Smooth muscle cell (in vitro differentiated cells): ENCODE measurements at regions not wholly inside any gene's neighbourhood (a gene's known extent, or its start where the extent isn't known, plus 50 kb on each side); places are given as distances from the start of the nearest gene placed in this dataset.

Experiments used
- DNase-seq: peaks from one replicate; lab custom pipeline; 2025; ENCODE audit not compliant: unreplicated experiment; lab: John Stamatoyannopoulos, UW
- H2AFZ ChIP-seq: fragments of 200-600 bp; sonication (generic); 2 replicates; pipeline ENCODE4 v1.6.0; 2016; ENCODE audit warnings: antibody characterized with exemption, low read depth, mild to moderate bottlenecking
- H3F3A ChIP-seq: fragments of 200-600 bp; sonication (generic); 2 replicates; pipeline ENCODE4 v1.6.0; 2017; ENCODE audit warnings: antibody characterized with exemption, low read depth
- H3K27ac ChIP-seq: fragments of 200-600 bp; sonication (generic); 2 replicates; pipeline ENCODE4 v1.5.1; 2016; ENCODE audit warnings: low read depth, mild to moderate bottlenecking
- H3K27me3 ChIP-seq: fragments of 200-600 bp; sonication (generic); 2 replicates; pipeline ENCODE4 v1.6.1; 2016; ENCODE audit warnings: low read depth, mild to moderate bottlenecking
- H3K36me3 ChIP-seq: fragments of 200-600 bp; sonication (generic); 2 replicates; pipeline ENCODE4 v1.5.1; 2016; ENCODE audit warnings: low read depth
- H3K4me1 ChIP-seq: fragments of 200-600 bp; sonication (generic); 2 replicates; pipeline ENCODE4 v1.5.1; 2016; ENCODE audit warnings: low read depth
- H3K4me2 ChIP-seq: fragments of 200-600 bp; sonication (generic); 2 replicates; pipeline ENCODE4 v1.6.0; 2016; ENCODE audit warnings: mild to moderate bottlenecking
- H3K4me3 ChIP-seq: fragments of 200-600 bp; sonication (generic); 2 replicates; pipeline ENCODE4 v1.5.1; 2016; ENCODE audit warnings: mild to moderate bottlenecking
- H3K79me2 ChIP-seq: fragments of 200-600 bp; sonication (generic); 2 replicates; pipeline ENCODE4 v1.6.0; 2016; ENCODE audit warnings: low read depth, mild to moderate bottlenecking
- H3K9ac ChIP-seq: fragments of 200-600 bp; sonication (generic); 2 replicates; pipeline ENCODE4 v1.6.0; 2016; ENCODE audit warnings: low read depth
- H3K9me3 ChIP-seq: fragments of 200-600 bp; sonication (generic); replicated peaks from 2 replicates; pipeline ENCODE4 v1.5.1; 2016; ENCODE audit warnings: low read depth
- H4K20me1 ChIP-seq: fragments of 200-600 bp; sonication (generic); 2 replicates; pipeline ENCODE4 v1.6.0; 2016; ENCODE audit warnings: low read depth
- WGBS: methylation state at CpG from one replicate; pipeline ENCODE4 v1.1.7; 2016; ENCODE audit warnings: low lambda C conversion rate; 5-methylcytosine and 5-hydroxymethylcytosine counted together
- TF ChIP-seq, protein P1 (sequence below): fragments of 200-600 bp; sonication (generic); IDR thresholded peaks from 2 replicates; pipeline ENCODE4 v1.5.1; 2017; ENCODE audit warnings: borderline replicate concordance, mild to moderate bottlenecking, antibody characterized with exemption; ENCODE audit not compliant: insufficient read depth, poor library complexity, severe bottlenecking

DNA sequence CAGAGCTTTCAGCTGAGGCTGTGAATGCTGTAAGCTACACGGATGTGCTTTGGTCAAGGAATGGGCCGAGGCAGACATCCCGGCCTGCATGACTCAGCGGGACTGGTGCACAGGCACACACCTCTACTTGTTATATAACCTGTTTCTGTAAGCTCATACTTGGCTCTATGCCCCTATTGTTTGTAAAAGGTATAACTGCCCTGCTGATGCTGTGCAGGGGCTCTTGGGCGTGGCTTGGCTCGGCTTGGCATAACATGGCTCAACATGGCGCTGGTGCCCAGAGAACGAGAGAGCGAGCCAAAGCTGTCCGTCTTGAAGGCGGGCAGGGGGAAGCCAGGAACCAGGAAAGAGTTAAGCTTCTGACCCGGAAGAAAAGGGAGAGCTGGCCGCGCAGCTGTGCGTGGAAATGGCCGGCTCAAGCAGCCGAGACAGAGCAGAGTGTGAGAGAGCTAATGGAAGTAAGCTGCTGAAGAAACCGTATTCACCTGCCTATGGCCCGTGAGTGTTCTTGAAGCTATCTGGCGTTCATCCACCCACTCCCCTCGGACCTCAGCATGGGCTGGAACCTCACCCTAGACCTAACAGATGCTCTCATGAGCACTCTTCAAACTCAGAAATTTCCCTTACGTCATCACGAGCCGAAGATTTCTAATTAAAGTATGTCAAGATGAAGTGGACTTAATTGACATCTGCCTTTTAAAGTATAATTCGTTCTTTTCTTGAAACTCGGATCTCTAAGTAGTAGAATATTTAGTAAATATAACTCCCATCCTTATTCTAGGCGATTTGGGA, 286.3 kb upstream of the AGA start:
- Histone ChIP-seq H3K36me3 (no peaks in the 10 kb centered on the region), H3F3A (no peaks in the 10 kb centered on the region), H3K79me2 (no peaks in the 10 kb centered on the region), H3K4me3 (no peak overlapping the region), H3K9ac (no peak overlapping the region), H2AFZ (no peak overlapping the region), H3K27ac (no peak overlapping the region), H4K20me1 (no peaks in the 10 kb centered on the region), H3K4me2 (no peak overlapping the region), H3K27me3 (no peaks in the 10 kb centered on the region), H3K9me3 (no peaks in the 10 kb centered on the region), H3K4me1 (no peaks in the 10 kb centered on the region)
- no peak for DNase-seq
- TF ChIP-seq, protein P1, sequence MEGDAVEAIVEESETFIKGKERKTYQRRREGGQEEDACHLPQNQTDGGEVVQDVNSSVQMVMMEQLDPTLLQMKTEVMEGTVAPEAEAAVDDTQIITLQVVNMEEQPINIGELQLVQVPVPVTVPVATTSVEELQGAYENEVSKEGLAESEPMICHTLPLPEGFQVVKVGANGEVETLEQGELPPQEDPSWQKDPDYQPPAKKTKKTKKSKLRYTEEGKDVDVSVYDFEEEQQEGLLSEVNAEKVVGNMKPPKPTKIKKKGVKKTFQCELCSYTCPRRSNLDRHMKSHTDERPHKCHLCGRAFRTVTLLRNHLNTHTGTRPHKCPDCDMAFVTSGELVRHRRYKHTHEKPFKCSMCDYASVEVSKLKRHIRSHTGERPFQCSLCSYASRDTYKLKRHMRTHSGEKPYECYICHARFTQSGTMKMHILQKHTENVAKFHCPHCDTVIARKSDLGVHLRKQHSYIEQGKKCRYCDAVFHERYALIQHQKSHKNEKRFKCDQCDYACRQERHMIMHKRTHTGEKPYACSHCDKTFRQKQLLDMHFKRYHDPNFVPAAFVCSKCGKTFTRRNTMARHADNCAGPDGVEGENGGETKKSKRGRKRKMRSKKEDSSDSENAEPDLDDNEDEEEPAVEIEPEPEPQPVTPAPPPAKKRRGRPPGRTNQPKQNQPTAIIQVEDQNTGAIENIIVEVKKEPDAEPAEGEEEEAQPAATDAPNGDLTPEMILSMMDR = no peak
- WGBS = 81% methylated on average over 26 of the region's 27 CpGs

DNA sequence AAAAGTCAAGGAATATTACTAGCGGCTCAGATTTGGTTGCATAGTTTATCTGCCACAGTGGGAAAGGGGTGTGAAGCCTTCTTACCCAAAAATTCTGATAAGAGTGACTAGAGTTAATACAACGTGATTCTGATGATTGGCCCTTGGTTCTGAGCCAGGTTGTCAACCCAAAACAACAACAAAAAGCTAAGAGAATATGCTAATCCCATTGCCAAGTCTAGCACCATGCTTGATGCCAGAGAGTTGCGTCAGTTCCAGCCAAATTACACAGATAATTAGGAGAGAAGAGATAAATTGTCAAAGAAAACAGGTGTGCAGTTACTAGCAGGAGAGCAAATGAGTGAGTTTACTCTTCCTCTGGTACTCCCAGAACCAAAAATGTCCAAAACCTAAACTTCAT, 287.4 kb upstream of the AGA start:
- WGBS = 63% methylated on average over 3 of the region's 3 CpGs
- no peaks in the 10 kb centered on the region for H3F3A ChIP-seq
- no peak overlapping the region for H3K4me3 ChIP-seq
- no peaks in the 10 kb centered on the region for H3K79me2 ChIP-seq
- H3K4me2 ChIP-seq = no peak overlapping the region
- no peaks in the 10 kb centered on the region for H3K27me3 ChIP-seq
- H4K20me1 ChIP-seq = no peaks in the 10 kb centered on the region
- H3K27ac ChIP-seq = no peak overlapping the region
- H3K9me3 ChIP-seq = no peaks in the 10 kb centered on the region
- no peaks in the 10 kb centered on the region for H3K36me3 ChIP-seq
- no peaks in the 10 kb centered on the region for H3K4me1 ChIP-seq
- TF ChIP-seq, protein P1 = no peak
- H3K9ac ChIP-seq = no peak overlapping the region
- no peak overlapping the region for H2AFZ ChIP-seq
- no peak for DNase-seq

DNA sequence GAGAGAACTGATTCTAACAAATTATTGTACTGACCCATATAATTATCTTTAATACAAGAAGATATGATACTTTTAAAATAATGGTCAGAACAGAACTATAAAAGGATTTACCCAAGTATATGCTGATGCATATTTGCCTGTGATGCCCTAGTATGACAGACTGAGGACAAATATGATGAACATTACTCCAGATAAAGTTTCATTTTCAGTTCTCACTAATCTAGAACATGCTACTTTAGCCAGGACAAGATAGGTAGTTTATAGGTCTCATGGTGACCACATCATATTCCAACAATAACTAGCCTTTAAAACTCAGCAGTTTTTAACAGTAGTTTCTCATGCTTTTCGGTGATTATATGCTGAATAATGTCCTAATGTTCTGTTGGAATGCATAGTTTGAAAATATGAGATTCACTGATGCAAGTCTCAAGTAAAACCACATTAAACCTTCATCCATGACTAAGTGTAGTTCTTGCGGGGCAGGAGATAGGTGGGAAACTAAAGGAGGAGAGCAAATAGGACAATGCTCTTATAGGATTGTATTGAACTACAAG, 295.2 kb upstream of the AGA start:
- Histone ChIP-seq H3K9me3 (no peaks in the 10 kb centered on the region), H4K20me1 (no peaks in the 10 kb centered on the region), H3K4me3 (no peak overlapping the region), H3K27ac (no peak overlapping the region), H3K4me2 (no peak overlapping the region), H2AFZ (no peak overlapping the region), H3F3A (no peaks in the 10 kb centered on the region), H3K27me3 (no peaks in the 10 kb centered on the region), H3K79me2 (no peaks in the 10 kb centered on the region), H3K36me3 (no peaks in the 10 kb centered on the region), H3K4me1 (no peaks in the 10 kb centered on the region), H3K9ac (no peak overlapping the region)
- DNase-seq = no peak
- 79% methylated on average over 2 of the region's 2 CpGs for WGBS
- TF ChIP-seq, protein P1 = no peak

DNA sequence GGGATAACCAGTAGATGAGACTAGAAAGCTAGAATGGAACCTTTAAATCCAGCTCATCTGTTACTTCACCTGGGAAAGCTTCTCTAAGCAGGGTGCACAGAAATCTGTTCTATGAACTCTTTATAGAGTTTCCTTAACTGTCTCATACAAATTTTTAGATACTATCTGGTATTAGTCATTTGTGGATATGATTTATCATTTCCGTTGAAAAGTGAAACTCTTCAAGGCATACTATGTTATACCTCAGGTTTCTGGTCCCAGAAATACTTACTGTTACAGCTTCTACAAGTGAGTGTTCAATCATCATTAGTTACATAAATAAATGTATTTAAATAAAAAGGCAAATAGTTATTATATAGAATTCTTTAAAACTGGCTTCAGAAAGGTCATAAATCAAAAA, 298.3 kb upstream of the AGA start:
- no peak for DNase-seq
- Histone ChIP-seq H3K9me3 (no peaks in the 10 kb centered on the region), H3K4me1 (no peaks in the 10 kb centered on the region), H3K27ac (no peak overlapping the region), H2AFZ (no peak overlapping the region), H4K20me1 (no peaks in the 10 kb centered on the region), H3K36me3 (no peaks in the 10 kb centered on the region), H3K9ac (no peak overlapping the region), H3K27me3 (no peaks in the 10 kb centered on the region), H3K79me2 (no peaks in the 10 kb centered on the region), H3F3A (no peaks in the 10 kb centered on the region), H3K4me2 (no peak overlapping the region), H3K4me3 (no peak overlapping the region)
- TF ChIP-seq, protein P1 = no peak
- WGBS = 84% methylated on average over 1 of the region's 1 CpG
